B cell (primary cell): ENCODE measurements at regions not wholly inside any gene's neighbourhood (a gene's known extent, or its start where the extent isn't known, plus 50 kb on each side); places are given as distances from the start of the nearest gene placed in this dataset.

Source experiments
- EZH2 ChIP-seq: IDR thresholded peaks from 2 replicates; pipeline ENCODE4 v1.6.1; 2012; ENCODE audit warnings: borderline replicate concordance, low read depth, mild to moderate bottlenecking, moderate library complexity, low read length; ENCODE audit not compliant: insufficient read depth, poor library complexity, severe bottlenecking
- TF ChIP-seq, protein P1 (sequence below): fragments of 200-600 bp; IDR thresholded peaks from one replicate; pipeline ENCODE4 v1.8.0; 2022; ENCODE audit warnings: antibody characterized with exemption, mild to moderate bottlenecking

GRCh38 chr16:80883816-80884215 lies 79.4 kb upstream of the CDYL2 start:
- TF ChIP-seq, protein P1, sequence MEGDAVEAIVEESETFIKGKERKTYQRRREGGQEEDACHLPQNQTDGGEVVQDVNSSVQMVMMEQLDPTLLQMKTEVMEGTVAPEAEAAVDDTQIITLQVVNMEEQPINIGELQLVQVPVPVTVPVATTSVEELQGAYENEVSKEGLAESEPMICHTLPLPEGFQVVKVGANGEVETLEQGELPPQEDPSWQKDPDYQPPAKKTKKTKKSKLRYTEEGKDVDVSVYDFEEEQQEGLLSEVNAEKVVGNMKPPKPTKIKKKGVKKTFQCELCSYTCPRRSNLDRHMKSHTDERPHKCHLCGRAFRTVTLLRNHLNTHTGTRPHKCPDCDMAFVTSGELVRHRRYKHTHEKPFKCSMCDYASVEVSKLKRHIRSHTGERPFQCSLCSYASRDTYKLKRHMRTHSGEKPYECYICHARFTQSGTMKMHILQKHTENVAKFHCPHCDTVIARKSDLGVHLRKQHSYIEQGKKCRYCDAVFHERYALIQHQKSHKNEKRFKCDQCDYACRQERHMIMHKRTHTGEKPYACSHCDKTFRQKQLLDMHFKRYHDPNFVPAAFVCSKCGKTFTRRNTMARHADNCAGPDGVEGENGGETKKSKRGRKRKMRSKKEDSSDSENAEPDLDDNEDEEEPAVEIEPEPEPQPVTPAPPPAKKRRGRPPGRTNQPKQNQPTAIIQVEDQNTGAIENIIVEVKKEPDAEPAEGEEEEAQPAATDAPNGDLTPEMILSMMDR: no peak
- no peak for TF ChIP-seq EZH2
